ENCODE measurements at regions not wholly inside any gene's neighbourhood (a gene's known extent, or its start where the extent isn't known, plus 50 kb on each side); places are given as distances from the start of the nearest gene placed in this dataset.

DNA sequence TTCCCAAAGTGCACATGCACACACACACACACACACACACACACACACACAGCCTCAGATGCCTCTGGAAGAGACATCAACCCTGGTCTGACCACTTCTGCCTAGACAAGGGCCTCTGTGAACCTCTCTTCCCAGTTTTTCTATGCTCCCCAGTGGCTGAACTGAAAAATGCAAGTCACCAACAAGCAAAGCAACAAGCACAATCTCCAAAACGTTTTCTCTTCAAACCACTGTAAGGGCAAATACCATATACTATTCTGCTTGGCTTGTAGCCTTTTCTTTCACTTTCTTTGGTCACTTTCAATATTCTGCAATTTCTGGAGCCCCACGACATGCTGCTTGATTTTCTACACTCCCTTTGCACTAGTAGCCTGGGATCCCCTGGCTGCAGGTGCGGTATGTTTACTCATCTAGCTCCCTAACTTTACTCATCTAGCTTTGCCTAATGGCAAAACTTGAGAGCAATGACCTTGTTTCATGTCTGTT, 121.4 kb upstream of the DST start:
- TF ChIP-seq, protein P1, sequence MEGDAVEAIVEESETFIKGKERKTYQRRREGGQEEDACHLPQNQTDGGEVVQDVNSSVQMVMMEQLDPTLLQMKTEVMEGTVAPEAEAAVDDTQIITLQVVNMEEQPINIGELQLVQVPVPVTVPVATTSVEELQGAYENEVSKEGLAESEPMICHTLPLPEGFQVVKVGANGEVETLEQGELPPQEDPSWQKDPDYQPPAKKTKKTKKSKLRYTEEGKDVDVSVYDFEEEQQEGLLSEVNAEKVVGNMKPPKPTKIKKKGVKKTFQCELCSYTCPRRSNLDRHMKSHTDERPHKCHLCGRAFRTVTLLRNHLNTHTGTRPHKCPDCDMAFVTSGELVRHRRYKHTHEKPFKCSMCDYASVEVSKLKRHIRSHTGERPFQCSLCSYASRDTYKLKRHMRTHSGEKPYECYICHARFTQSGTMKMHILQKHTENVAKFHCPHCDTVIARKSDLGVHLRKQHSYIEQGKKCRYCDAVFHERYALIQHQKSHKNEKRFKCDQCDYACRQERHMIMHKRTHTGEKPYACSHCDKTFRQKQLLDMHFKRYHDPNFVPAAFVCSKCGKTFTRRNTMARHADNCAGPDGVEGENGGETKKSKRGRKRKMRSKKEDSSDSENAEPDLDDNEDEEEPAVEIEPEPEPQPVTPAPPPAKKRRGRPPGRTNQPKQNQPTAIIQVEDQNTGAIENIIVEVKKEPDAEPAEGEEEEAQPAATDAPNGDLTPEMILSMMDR (conservative IDR thresholded peaks at IDR 0.05; ENCODE audit: low read length), result peak; percentile 33; the same call in 1 of the 2 replicates
- TF ChIP-seq EZH2phosphoT487 (IDR thresholded peaks at IDR 0.05; ENCODE audit: borderline replicate concordance, low read depth, low read length), result no peak

Data from OCI-LY7 (cell line).